NCI-H2171 treated with DMSO at 0.1 percent for 48 hours (cell line): ENCODE measurements at regions not wholly inside any gene's neighbourhood (a gene's known extent, or its start where the extent isn't known, plus 50 kb on each side); places are given as distances from the start of the nearest gene placed in this dataset.

Experiments
- DNase-seq: peaks from one replicate; lab custom pipeline; 2025; lab: John Stamatoyannopoulos, UW

DNA sequence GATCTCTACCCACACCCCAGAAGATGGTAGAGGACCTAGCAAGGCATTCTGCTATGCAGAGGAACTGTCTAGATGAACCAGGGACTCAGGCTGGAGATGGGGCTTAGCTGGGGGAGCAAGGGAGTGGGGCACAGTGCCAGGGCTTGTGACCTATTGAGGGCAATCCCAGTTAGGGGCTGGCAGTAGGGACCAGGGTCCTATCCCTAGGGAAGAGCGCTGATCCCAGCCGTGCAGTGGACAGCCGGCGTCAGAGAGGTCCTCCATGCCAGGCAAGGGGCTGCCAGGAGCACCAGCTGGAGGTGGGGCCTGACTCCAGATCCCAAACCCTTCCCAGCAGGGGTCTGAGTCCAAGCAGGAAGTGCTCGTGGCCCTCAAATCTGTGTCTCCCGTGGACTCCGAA, 52.7 kb upstream of the NEURL1B start:
- no peak for DNase-seq

DNA sequence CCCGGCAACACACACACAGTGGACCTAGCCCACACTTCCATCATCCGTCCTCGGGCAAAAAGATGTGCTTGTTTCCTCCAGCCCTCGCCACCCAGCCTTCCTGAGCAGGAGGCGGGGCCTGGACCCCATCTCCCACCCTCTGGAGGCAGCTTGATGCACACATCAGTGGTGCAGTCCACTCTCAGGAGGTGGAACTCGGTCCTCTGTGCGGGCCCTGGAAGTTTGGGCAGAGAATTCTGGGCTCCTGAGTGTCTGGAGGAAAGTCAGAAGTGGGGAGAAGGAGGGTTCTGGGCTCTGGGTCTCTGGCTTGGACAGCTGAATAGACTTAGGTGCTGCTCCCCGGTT, 54.0 kb upstream of the NEURL1B start:
- no peak for DNase-seq

DNA sequence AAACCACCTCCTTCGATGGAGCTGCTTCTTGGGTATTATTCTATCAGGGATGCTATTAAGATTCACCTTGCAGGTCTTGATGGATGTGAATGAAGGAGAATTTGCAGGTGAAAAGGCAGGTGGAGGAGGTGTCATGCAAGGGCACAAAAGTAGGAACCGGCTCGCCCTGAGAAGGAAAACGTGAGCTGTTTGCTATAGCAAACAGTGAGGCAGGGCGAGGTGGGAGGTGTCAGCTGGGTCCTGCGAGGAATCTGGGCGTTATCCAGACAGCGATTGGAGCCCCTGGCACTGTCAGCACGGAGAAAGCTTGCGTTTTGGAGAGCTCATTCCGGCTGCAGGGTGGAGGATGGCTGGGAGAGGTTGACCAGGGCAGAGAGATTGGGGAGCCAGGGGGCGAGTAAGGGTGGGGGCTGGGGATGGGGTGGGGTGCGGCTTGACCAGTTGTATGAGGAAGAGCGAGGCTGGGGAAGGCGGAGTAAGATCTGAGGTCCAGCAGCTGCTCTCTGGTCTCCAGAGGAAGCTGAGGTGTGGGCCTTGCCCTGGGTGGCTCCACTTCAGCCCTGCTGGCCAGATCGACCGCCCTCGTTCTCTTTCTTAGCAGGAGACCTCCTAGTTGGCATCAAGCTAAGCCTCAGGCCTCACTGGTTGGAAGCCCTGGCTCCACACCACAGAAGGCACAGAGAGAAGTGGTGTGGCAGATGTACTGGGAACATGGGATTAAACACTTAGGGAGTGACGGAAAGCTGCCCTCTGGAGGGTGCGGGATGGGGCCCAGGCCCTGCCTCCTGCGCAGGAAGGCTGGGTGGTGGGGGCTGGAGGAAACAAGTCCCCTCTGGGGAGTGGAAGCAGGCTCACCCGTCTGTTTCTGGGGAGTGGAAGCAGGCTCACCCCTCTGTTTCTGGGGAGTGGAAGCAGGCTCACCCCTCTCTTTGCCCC, 54.7 kb upstream of the NEURL1B start:
- DNase-seq: no peak

DNA sequence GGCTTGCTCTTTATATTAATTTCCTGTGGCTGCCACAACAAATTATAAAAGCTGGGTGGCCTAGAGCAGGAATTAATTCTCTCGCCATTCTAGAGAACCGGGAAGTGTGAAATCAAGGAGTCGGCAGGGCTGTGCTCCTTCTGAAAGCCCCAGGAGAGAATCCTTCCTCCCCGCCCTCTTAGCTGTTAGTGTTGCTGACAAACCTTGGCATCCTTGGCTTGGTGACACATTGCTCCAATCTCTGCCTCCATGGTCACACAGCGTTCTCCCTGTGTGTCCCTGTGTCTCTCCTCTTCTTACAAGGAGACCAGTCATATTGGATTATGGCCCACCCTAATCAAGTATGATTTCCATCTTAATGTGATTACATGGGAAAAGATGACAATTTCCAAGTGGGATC, 55.9 kb upstream of the NEURL1B start:
- DNase-seq: no peak

DNA sequence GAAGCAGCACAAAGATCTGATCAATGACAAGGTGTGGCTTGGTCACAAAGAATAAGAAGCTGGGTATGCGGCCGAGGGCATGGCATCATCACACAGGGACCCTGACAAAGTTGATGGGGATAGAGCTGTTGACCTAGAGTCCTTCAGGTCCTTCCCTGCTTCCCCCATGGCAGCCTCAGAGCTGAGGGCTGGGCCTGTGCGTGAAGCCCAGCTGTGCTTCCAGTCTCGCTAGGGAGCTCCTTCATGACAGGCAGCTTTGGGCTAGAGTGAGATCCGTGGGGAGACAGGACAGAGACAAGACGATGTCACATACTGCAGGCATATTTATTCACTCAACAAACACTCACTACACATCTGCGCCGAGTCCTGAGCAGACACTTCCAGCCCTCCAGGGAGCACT, 56.4 kb upstream of the NEURL1B start:
- no peak for DNase-seq

DNA sequence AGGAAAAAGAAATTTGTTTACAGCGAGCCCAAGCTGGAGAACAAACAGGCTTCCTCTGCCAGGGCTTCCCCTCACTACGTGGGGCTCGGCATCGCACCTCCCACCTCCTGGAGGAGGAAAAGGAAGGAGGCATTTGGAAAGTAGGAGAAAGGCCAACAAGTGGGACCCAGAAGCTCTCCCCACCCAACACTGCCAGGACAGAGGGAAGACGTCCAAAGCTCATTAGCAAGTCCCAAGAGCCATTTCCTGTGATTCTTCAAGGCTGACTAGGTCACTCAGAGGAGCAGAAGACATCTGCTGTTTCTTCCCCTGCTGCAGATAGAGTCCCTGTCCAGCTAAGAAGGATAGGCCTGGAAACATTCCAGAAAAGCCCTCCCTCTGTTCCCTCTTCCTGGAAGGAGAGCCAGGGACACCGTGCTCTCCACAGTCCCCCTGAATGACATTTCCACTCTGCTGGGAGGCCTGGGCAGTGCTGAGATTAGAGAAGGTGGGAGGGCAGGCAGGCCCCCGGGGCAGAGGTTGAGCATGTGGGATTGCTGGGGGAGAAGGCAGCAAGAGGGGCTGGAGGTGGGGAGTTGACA, 57.0 kb upstream of the NEURL1B start:
- DNase-seq: no peak

DNA sequence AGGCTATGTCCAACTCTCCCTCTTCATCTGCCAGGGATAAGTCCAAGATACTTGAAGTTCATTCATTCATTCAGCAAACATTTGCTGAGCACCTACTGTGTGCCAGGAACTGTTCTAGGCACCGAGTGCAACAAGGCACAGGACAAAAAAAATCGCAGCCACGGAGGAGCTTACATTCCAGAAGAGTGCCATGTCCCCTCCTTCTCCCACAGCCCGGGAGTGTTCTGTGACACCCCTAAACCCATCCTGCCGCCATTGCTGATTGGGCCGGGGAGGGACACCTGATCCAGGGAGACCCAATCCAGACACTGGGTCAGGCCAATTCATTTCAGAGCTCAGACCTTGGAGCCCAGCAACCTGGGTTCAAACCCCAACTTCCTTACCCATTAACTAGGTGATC, 58.1 kb upstream of the NEURL1B start:
- DNase-seq: no peak

DNA sequence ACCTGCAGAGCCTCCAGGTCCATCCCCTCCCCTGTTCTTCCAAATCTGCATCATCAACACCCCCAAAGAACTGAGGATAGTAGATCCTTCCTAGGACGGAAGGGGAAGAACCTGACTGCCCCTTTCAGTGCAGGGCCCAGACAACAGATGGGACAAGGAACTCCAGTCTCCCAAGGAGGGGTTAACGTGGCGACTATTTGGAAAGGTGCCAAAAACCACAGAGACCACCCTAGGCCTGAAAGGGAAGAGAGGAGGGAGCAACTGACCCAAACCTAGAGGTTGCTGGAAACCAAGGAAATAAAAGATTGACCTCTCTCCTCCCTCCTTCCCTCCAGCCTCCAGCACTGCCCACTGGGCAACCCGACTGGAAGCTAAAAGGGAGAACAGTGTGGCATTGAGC, 59.7 kb upstream of the NEURL1B start:
- no peak for DNase-seq

DNA sequence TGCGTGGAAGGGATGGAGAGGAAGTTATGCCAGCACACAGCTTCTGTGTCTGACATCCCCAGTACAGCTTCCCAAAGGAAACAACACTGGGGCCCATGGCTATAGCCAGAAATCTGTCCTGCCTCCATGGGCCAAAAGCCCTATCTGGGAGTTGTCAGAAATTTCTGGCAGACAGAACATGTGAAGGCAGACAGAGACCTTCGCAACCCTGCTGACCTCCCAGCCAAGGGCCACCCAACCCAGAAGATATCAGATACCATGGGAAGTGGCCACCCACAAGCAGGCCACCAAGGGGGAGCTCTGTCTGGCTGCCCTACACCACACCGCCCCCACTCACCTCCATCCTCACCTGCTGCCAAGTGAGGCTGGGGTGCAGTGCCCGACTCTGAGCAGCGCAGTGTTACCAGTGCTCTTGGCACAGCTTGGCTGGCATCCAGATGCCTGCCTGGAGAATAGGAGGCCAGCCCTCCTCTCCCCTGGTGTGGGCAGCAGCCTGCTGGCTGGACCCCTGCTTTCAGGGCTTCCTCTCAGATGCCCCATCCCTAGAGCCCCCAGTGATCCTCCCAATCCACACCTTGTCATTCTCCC, 61.6 kb upstream of the NEURL1B start:
- no peak for DNase-seq

DNA sequence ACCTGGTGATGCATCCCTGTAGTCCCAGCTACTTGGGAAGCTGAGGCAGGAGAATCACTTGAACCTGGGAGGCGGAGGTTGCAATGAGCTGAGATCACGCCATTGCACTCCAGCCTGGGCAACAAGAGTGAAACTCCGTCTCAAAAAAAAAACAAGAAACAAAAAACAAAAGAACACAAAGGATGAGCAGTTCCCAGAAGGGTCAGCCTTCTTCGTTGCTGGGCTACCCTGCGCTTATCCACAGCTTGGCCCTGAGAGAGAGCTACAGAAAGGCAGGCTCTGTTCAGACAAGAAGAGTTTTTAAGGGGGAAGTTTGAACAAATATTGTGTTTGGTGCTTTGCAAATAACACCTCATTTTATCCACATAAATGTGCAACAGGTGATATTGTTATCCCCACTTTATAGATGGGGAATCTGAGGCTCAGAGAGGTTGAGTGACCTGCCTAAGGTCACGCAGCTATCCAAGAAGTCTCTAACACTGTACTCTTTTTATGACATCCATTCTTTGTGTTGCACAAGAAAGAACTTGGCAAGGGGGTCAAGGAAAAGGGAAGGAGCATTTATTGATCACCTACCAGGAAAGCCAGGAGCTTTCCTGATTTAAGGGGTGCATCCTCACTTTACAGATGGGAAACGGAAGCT, 63.7 kb upstream of the NEURL1B start:
- no peak for DNase-seq

DNA sequence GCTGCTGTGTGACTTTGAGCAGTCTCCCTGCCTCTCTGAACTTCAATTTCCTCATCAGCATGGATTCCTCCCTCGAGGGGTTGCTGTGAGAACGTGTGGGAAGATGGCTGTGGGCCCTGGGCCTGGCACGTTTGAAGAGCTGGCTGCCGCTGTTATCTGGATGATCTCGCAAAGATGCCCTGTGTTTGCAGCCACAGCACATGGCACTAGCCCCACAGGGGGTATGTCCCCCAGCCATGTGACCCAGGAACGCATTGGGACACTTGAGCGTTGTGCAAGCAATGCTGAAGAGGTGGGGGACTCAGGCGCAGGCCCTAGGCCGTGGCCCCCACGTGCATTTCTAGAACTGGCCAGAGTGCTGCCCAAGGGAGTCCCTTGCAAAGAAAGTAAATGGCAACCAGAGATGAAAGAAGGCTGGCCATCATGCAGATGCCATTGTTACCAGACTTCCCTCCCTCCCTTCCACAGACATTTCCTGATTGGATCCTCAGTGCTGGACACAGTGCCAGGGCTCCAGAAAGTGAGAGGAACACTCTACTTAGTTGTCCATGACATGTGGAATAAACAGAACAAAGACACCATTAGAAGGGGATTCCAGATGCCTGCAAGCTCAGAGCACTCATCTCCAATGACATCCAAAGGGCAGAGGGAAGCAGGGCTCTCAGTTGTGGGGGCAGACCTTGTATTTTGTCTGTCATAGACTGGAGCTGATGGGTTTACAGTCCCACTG, 65.1 kb upstream of the NEURL1B start:
- DNase-seq: no peak

DNA sequence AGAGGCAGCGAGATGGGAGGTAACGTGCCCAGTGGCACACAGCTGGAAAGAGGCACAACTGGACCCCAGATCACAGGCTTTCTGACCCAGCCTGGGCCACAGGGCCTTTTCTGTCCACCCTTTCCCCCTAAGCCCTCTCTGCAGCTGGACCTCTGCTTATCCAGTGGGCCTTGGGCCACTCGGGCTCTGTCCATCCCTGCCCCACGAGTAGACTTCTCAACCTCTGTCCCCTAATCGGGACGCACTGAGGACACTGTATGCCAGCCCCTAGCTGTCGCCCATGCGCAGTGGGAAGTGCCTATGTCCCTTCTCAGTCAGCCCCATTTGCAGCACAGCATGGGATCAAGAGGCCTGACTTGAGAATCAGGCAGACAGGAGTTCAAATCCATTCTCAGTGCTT, 65.6 kb upstream of the NEURL1B start:
- no peak for DNase-seq

DNA sequence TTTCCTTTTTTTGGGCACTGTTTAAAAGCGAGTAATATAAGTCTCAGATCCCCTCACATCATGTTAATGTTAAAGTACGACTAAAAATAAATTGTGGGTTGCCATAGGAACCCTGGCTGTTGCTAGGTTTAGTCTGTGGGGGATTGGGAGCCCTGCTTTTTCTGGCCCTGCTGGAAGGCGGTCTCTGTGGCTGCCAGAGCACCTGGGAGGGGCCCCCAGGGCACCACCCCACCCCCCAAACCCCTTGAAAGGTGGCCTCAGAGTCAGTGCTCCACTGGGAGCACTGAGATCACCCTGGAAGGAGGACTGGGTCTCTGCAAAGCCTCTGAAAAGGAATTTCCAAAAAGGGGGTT, 66.2 kb upstream of the NEURL1B start:
- no peak for DNase-seq

DNA sequence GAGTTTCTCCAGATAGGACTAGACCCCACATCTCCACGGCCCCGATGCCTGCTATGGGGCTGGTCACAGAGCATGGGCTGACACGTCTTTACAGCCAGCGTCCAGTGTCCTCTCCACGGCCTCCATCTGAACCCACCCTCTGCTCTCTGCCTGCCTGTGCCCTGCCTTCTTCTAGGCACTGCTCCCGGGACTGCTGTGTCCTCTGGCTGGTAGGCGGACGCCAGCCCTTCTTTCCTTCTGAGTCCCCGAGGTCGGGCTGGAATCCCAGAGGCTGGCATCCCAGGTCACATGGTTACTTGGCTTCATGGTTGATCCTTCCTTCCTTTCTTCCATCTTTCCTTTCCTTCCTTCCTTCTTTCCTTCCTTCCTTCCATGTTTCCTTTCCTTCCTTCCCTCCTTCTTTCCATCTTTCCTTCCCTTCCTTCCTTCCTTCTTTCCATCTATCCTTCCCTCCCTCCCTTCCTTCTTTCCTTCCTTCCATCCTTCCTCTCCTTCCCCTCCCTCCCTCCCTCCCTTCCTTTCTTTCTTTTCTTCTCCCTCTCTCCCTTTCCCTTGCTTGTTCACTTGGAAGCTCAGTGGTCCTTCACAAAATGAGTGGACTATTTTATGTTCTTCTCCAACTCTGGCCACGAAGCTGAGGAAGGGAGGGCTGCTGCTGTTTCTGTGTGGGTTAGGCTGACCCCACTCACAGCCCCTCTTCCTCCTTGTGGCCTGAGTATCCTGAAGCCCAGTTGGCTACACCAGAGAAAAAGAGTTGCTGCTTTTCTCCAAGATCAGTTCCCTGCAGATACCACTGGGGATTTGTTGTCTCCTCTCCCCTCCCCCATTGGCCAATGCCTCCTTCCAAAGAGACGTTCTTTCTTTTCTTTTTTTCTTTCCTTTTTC, 66.8 kb upstream of the NEURL1B start:
- DNase-seq: no peak

DNA sequence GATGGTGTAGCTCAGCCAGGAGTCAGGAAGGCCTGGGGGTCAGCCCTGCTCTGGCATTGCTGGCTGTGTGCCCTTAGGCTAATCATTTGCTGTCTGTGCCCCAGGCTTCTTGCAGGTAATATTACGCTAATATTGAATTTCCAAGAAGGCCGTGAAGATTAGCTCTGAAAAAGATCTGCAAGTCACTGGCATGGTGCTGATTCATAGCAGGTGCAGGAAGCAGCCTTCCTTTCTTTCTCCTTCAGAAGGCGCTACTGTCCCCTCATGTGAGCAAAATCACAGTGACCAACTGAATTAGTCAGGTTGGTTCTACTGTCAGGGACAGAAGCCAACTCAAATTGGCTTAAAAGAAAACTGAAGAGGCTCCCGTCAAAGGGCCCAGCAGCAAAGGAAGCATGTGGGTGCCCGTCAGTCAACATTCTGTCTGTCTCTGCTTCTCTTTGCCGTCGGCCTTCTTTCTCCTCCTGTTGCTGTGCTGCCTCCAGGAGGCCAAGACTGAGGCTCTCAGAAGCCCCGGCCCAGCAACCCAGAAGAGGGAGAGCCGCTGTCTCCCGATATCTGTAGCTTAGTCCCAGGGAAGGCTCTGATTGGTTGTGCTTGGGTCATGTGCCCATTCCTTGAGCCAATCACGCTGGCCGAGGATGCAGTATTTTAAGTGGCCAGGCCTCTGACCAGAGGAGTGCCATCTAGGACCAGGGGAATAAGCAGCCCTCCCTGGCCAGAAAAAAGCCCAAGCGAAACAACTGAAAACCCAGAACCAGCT, 67.8 kb upstream of the NEURL1B start:
- DNase-seq: no peak

DNA sequence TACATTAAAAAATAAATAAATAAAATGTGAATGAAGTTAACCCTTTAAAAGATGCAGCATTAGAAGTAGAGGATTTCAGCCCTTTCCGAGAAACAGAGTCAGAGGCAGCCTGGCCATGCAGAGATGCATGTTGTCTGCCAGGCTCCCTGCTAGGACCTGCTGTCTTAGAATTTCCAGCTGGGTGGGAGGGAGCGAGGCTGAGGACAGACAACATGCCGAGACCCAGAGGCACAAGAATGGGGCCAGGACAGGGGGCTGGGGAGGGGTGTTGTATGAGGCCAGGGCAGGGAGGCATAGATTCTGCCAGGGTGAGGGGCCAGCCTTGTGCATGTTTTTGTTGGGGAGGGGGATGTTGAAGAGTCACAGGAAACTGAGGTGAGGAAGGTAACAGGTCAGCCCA, 68.6 kb upstream of the NEURL1B start:
- DNase-seq: no peak

DNA sequence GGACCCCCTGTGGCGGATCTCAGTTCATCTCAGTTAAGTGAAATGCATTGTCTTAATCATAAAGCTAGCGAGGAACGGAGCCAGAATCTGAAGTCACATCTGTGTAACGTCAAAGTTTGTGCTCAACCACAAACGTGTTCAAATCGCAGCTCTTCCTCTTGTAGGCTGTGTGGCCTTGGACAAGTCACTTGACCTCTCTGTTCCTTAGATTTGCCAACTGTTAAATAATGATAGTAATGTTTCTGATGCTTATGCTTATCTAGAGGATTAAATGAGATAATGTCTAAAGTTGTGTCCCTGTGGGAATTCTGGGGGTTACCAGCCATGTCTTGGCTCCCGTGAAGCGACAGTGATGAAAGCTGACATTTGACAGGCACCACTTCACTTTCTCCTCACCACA, 69.2 kb upstream of the NEURL1B start:
- DNase-seq: no peak

DNA sequence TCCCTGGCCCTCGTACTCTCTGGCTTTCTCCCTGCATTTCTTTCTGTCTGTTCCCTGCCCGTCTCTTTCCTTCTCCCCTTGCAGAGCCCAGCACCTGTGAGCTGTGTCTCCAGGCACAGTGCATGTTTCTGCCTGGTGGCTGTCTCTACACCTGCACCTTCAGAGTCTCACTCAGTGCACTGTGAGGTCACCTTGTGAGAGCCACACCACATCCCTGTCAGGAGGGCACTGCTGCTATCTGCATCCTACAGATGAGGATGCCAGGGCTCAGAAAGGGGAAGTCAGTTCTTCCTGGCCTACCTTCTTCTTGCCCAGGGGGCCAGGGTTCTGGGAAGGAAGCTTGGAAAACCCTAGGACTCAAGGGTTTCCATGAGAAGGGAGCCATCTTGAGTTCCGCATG, 69.7 kb upstream of the NEURL1B start:
- no peak for DNase-seq

DNA sequence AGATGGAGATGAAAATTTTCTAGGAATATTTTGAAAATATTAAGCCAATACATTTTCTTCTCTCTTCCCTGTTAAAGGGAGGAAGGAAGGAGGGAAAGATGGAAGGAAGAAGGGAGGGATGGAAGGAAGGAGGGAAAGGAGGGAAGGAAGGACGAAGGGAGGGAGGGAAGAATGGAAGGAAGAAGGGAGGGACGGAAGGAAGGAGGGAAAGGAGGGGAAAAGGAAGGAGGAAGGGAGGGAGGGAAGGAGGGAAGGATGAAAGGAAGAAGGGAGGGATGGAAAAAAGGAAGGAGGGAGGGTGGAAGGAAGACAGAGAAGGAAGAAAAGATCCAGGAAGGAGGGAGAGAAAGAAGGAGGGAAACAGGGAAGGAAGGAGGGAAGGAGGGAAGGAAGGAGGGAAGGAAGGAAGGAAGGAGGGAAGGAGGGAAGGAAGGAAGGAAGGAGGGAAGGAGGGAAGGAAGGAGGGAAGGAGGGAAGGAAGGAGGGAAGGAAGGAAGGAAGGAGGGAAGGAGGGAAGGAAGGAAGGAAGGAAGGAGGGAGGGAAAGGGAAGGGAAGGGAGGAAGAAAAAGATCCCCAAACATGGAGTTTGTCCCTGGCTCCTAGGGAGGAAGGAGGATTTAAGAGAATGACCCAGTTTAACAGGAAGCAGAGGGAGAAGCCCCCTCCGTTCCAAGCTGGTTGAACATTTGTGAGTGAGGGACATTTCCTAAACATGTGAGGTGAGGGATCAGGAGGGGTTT, 70.3 kb upstream of the NEURL1B start:
- DNase-seq: no peak
